ENCODE measurements at regions not wholly inside any gene's neighbourhood (a gene's known extent, or its start where the extent isn't known, plus 50 kb on each side); places are given as distances from the start of the nearest gene placed in this dataset.

- DNase-seq, result no peak
- Mint-ChIP-seq H3K36me3 (ENCODE audit: low read depth) (no peaks in the 10 kb centered on the region), H3K27me3 (ENCODE audit: insufficient read depth) (no peaks in the 10 kb centered on the region; the same call in 1 of the 2 replicates), H3K27ac (no peak overlapping the region), H3K4me1 (ENCODE audit: low read depth) (no peaks in the 10 kb centered on the region), H3K4me3 (no peak overlapping the region), H3K9me3 (peaks cover 34% of the 10 kb centered on the region)
- TF ChIP-seq CTCF (IDR thresholded peaks at IDR 0.05), result no peak
Observed at GRCh38 chr19:31718898-31719297, 369.7 kb upstream of the TSHZ3 start.

DNA sequence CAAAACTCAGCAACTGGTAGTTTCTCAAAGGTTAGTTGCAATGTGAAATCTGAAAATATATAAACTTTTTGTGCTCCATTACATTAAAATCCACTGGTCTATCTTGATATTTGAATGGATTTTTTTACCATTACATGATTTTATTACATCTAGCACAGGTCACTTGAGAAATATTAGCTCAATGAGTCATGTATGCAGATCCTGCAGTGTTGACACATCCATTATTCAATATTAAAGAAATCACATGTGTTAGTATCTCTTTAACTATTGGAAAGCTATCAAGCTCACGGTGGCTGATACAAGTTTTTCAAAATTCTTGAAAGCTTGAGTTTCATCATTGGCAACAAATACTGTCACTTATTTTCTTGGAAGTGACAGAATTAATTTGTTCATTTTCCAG, 373.9 kb upstream of the TSHZ3 start:
- TF ChIP-seq CTCF (IDR thresholded peaks at IDR 0.05), result no peak
- no peaks in the 10 kb centered on the region for H3K4me1 Mint-ChIP-seq (ENCODE audit: low read depth)
- peaks cover 44% of the 10 kb centered on the region for H3K9me3 Mint-ChIP-seq
- DNase-seq, result no peak
- no peaks in the 10 kb centered on the region for H3K36me3 Mint-ChIP-seq (ENCODE audit: low read depth)
- no peaks in the 10 kb centered on the region for H3K27me3 Mint-ChIP-seq (ENCODE audit: insufficient read depth)
- H3K27ac Mint-ChIP-seq, result no peak overlapping the region
- no peak overlapping the region for H3K4me3 Mint-ChIP-seq

- Mint-ChIP-seq H3K27me3 (ENCODE audit: insufficient read depth) (peaks cover 1% of the 10 kb centered on the region; the same call in 1 of the 2 replicates), H3K27ac (no peak overlapping the region), H3K36me3 (ENCODE audit: low read depth) (0 out of 2 replicates have a peak, but pooled peaks cover 5% of the 10 kb centered on the region), H3K4me3 (no peak overlapping the region), H3K4me1 (ENCODE audit: low read depth) (no peaks in the 10 kb centered on the region), H3K9me3 (peaks cover 46% of the 10 kb centered on the region; the same call in 1 of the 2 replicates)
- DNase-seq, result no peak
- no peak for TF ChIP-seq CTCF (IDR thresholded peaks at IDR 0.05)
Observed at GRCh38 chr19:31725051-31725450, 375.8 kb upstream of the TSHZ3 start.

DNA sequence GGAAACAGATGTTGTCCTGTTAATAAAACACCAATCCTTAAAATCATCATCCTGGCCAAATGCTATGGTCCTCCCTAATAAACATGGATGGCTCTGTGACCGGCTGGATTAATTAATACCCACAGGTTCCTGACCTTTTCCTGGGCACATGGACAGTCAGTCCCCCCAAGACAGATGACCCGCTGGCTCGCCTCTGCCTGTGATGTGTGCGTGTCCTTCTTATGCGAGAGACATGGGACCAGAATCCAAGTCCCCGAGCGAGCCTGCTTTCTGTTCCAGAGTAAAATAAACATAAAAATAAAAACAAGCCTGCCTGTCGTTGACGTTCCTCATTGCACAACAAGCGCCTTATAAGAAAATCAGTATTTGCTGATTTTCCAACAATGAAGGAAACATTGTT, 378.3 kb upstream of the TSHZ3 start:
- Mint-ChIP-seq H3K4me1 (ENCODE audit: low read depth) (no peaks in the 10 kb centered on the region), H3K4me3 (no peak overlapping the region), H3K27ac (no peak overlapping the region), H3K36me3 (ENCODE audit: low read depth) (peaks cover 5% of the 10 kb centered on the region; the same call in 1 of the 2 replicates), H3K27me3 (ENCODE audit: insufficient read depth) (peaks cover 5% of the 10 kb centered on the region; the same call in 1 of the 2 replicates), H3K9me3 (peaks cover 57% of the 10 kb centered on the region)
- DNase-seq, result no peak
- TF ChIP-seq CTCF (IDR thresholded peaks at IDR 0.05), result no peak

DNA sequence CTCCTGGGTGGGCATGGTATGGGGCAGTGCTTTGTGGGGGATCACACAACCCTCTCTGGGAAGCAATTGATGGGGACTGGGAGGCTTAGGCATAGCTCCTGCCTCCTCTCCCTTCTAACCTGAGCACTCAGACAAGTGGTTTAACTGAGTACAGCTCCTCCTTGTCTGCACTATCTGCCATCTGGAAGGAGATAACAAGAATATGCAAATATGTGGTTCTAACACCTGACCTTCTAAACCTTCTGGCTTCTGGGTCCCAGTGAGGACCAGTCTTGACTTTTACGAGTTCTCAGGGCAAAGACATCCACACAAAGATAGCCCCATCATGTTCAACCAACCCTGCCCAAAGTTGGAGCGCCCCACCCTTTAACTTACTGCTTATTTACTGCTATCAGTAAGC, 381.0 kb upstream of the TSHZ3 start:
- Mint-ChIP-seq H3K9me3 (peaks cover 62% of the 10 kb centered on the region), H3K36me3 (ENCODE audit: low read depth) (peaks cover 5% of the 10 kb centered on the region; the same call in 1 of the 2 replicates), H3K4me3 (no peak overlapping the region), H3K4me1 (ENCODE audit: low read depth) (no peaks in the 10 kb centered on the region), H3K27me3 (ENCODE audit: insufficient read depth) (peaks cover 5% of the 10 kb centered on the region; the same call in 1 of the 2 replicates), H3K27ac (no peak overlapping the region)
- no peak for DNase-seq
- no peak for TF ChIP-seq CTCF (IDR thresholded peaks at IDR 0.05)

DNA sequence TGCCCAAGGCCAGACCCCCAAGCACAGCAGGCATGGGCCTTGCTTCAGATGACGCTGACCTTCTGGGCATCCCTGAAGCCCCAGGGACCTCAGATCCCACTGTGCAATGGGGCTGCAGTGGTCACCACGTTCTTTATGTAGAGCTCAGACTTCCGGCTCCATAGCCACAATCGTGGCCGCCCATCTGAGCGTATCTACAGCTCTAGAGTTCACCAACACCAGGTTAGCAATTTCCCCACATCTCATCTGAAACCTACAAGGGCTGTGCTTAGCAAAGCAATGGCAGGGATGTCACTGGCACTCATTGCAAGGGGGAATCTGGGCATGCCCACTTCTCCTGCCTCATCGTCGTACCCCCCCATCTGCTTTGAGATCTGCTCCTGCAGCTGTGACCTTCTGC, 384.4 kb upstream of the TSHZ3 start:
- Mint-ChIP-seq H3K27me3 (ENCODE audit: insufficient read depth) (peaks cover 5% of the 10 kb centered on the region; the same call in 1 of the 2 replicates), H3K36me3 (ENCODE audit: low read depth) (peaks cover under 1% of the 10 kb centered on the region; the same call in 1 of the 2 replicates), H3K4me1 (ENCODE audit: low read depth) (no peaks in the 10 kb centered on the region), H3K9me3 (peaks cover 61% of the 10 kb centered on the region), H3K27ac (no peak overlapping the region), H3K4me3 (no peak overlapping the region)
- DNase-seq, result no peak
- no peak for TF ChIP-seq CTCF (IDR thresholded peaks at IDR 0.05)

Data from HFFc6 (cell line).